ENCODE measurements at regions not wholly inside any gene's neighbourhood (a gene's known extent, or its start where the extent isn't known, plus 50 kb on each side); places are given as distances from the start of the nearest gene placed in this dataset.

- Histone ChIP-seq H3K9me3 (no peaks in the 10 kb centered on the region), H3K4me3 (ENCODE audit: control insufficient read depth in 1 of 2, extremely low read depth in 1 of 2, low read length in 1 of 2) (no peak overlapping the region), H3K4me1 (ENCODE audit: control insufficient read depth in 1 of 2, extremely low read depth in 1 of 2, insufficient read depth in 2 of 2, low read length in 2 of 2) (no peaks in the 10 kb centered on the region), H3K27ac (ENCODE audit: low read length) (no peak overlapping the region), H3K36me3 (ENCODE audit: control insufficient read depth in 2 of 2, extremely low read depth in 1 of 2, insufficient read depth in 1 of 2, low read length in 1 of 2) (no peaks in the 10 kb centered on the region), H3K27me3 (replicated peaks in 1 of 2; ENCODE audit: control insufficient read depth in 2 of 2, extremely low read depth in 1 of 2, insufficient read depth in 2 of 2, low read length in 1 of 2) (no peaks in the 10 kb centered on the region)
- no CpG with 5 or more reads among the region's 8 CpGs for WGBS (ENCODE audit: insufficient coverage)
- no peaks in the 10 kb centered on the region for H3K9me3 Mint-ChIP-seq
- ATAC-seq (replicated peaks in 1 of 4), result no peak
- H3K36me3 Mint-ChIP-seq, result no peaks in the 10 kb centered on the region
- ChIA-PET POLR2A (no interaction called here), CTCF (no interaction called here)
- no peak for DNase-seq
- H3K4me1 Mint-ChIP-seq, result peaks cover 0 to 12% (median 2%) of the 10 kb centered on the region in 3 donors
- peaks cover 0 to 9% of the 10 kb centered on the region in 2 donors for H3K27me3 Mint-ChIP-seq
- no peak overlapping the region for H3K4me3 Mint-ChIP-seq
- no peak overlapping the region for H3K27ac Mint-ChIP-seq
Observed at GRCh38 chr10:4267086-4267773, 482.2 kb upstream of the KLF6 start.

- Histone ChIP-seq H3K27ac (ENCODE audit: low read length) (no peak overlapping the region), H3K4me1 (ENCODE audit: control insufficient read depth in 1 of 2, extremely low read depth in 1 of 2, insufficient read depth in 2 of 2, low read length in 2 of 2) (no peaks in the 10 kb centered on the region), H3K36me3 (ENCODE audit: control insufficient read depth in 2 of 2, extremely low read depth in 1 of 2, insufficient read depth in 1 of 2, low read length in 1 of 2) (no peaks in the 10 kb centered on the region), H3K4me3 (ENCODE audit: control insufficient read depth in 1 of 2, extremely low read depth in 1 of 2, low read length in 1 of 2) (no peak overlapping the region), H3K9me3 (no peaks in the 10 kb centered on the region), H3K27me3 (replicated peaks in 1 of 2; ENCODE audit: control insufficient read depth in 2 of 2, extremely low read depth in 1 of 2, insufficient read depth in 2 of 2, low read length in 1 of 2) (no peaks in the 10 kb centered on the region)
- peaks cover 0 to 12% (median 2%) of the 10 kb centered on the region in 3 donors for H3K4me1 Mint-ChIP-seq
- 88% methylated on average over 3 of the region's 4 CpGs for WGBS (ENCODE audit: insufficient coverage)
- POLR2A ChIA-PET, result interaction anchor here in 1 of 2 donors (0.5 kb wide), 1 partner anchor 367 kb away, joined by 4 read pairs; no protein-coding TSS in a partner anchor
- H3K36me3 Mint-ChIP-seq, result no peaks in the 10 kb centered on the region
- H3K4me3 Mint-ChIP-seq, result no peak overlapping the region
- no peaks in the 10 kb centered on the region for H3K9me3 Mint-ChIP-seq
- ATAC-seq (replicated peaks in 1 of 4) (no peak), DNase-seq (no peak)
- peaks cover 0 to 9% of the 10 kb centered on the region in 2 donors for H3K27me3 Mint-ChIP-seq
- CTCF ChIA-PET, result no interaction called here
- H3K27ac Mint-ChIP-seq, result no peak overlapping the region
Observed at GRCh38 chr10:4266416-4267085, 481.5 kb upstream of the KLF6 start.

GRCh38 chr10:4265964-4266363 is 481.0 kb upstream of the KLF6 start:
- peaks cover 0 to 12% (median 2%) of the 10 kb centered on the region in 3 donors for H3K4me1 Mint-ChIP-seq
- H3K4me1 ChIP-seq (ENCODE audit: control insufficient read depth in 1 of 2, extremely low read depth in 1 of 2, insufficient read depth in 2 of 2, low read length in 2 of 2), result no peaks in the 10 kb centered on the region
- H3K27ac Mint-ChIP-seq, result no peak overlapping the region
- no peak overlapping the region for H3K4me3 ChIP-seq (ENCODE audit: control insufficient read depth in 1 of 2, extremely low read depth in 1 of 2, low read length in 1 of 2)
- H3K9me3 ChIP-seq, result no peaks in the 10 kb centered on the region
- no peak for ATAC-seq (replicated peaks in 1 of 4)
- H3K27me3 ChIP-seq (replicated peaks in 1 of 2; ENCODE audit: control insufficient read depth in 2 of 2, extremely low read depth in 1 of 2, insufficient read depth in 2 of 2, low read length in 1 of 2), result no peaks in the 10 kb centered on the region
- no peaks in the 10 kb centered on the region for H3K9me3 Mint-ChIP-seq
- no CpG with 5 or more reads among the region's 3 CpGs for WGBS (ENCODE audit: insufficient coverage)
- POLR2A ChIA-PET, result interaction anchor here (0.5 to 0.6 kb wide), 2 partner anchors 177 to 367 kb away, joined by 4 to 7 read pairs; no protein-coding TSS in a partner anchor
- no peaks in the 10 kb centered on the region for H3K36me3 ChIP-seq (ENCODE audit: control insufficient read depth in 2 of 2, extremely low read depth in 1 of 2, insufficient read depth in 1 of 2, low read length in 1 of 2)
- peaks cover 0 to 9% of the 10 kb centered on the region in 2 donors for H3K27me3 Mint-ChIP-seq
- no peak overlapping the region for H3K27ac ChIP-seq (ENCODE audit: low read length)
- H3K36me3 Mint-ChIP-seq, result no peaks in the 10 kb centered on the region
- no peak for DNase-seq
- H3K4me3 Mint-ChIP-seq, result no peak overlapping the region
- CTCF ChIA-PET, result interaction anchor here in 1 of 2 donors (0.6 kb wide), 1 partner anchor 1364 kb away, joined by 7 read pairs; no protein-coding TSS in a partner anchor

GRCh38 chr10:4264209-4264865 is 479.3 kb upstream of the KLF6 start:
- ATAC-seq (replicated peaks in 1 of 4), result no peak
- H3K4me1 Mint-ChIP-seq, result peaks cover 0 to 12% (median 2%) of the 10 kb centered on the region in 3 donors
- H3K27ac Mint-ChIP-seq, result no peak overlapping the region
- no peaks in the 10 kb centered on the region for H3K9me3 ChIP-seq
- no peaks in the 10 kb centered on the region for H3K27me3 ChIP-seq (replicated peaks in 1 of 2; ENCODE audit: control insufficient read depth in 2 of 2, extremely low read depth in 1 of 2, insufficient read depth in 2 of 2, low read length in 1 of 2)
- 95% methylated on average over 3 of the region's 8 CpGs for WGBS (ENCODE audit: insufficient coverage)
- H3K4me3 Mint-ChIP-seq, result no peak overlapping the region
- ChIA-PET CTCF (no interaction called here), POLR2A (no interaction called here)
- H3K27ac ChIP-seq (ENCODE audit: low read length), result no peak overlapping the region
- no peaks in the 10 kb centered on the region for H3K9me3 Mint-ChIP-seq
- H3K4me1 ChIP-seq (ENCODE audit: control insufficient read depth in 1 of 2, extremely low read depth in 1 of 2, insufficient read depth in 2 of 2, low read length in 2 of 2), result no peaks in the 10 kb centered on the region
- no peak overlapping the region for H3K4me3 ChIP-seq (ENCODE audit: control insufficient read depth in 1 of 2, extremely low read depth in 1 of 2, low read length in 1 of 2)
- no peaks in the 10 kb centered on the region for H3K36me3 Mint-ChIP-seq
- no peak for DNase-seq
- no peaks in the 10 kb centered on the region for H3K36me3 ChIP-seq (ENCODE audit: control insufficient read depth in 2 of 2, extremely low read depth in 1 of 2, insufficient read depth in 1 of 2, low read length in 1 of 2)
- H3K27me3 Mint-ChIP-seq, result peaks cover 0 to 4% of the 10 kb centered on the region in 2 donors

GRCh38 chr10:4263601-4263921 is 478.6 kb upstream of the KLF6 start:
- no peaks in the 10 kb centered on the region for H3K27me3 ChIP-seq (replicated peaks in 1 of 2; ENCODE audit: control insufficient read depth in 2 of 2, extremely low read depth in 1 of 2, insufficient read depth in 2 of 2, low read length in 1 of 2)
- Mint-ChIP-seq H3K4me1 (peaks cover 0 to 12% (median 2%) of the 10 kb centered on the region in 3 donors), H3K36me3 (no peaks in the 10 kb centered on the region), H3K27ac (no peak overlapping the region), H3K9me3 (no peaks in the 10 kb centered on the region), H3K4me3 (no peak overlapping the region), H3K27me3 (peaks cover 0 to 4% of the 10 kb centered on the region in 2 donors)
- no peaks in the 10 kb centered on the region for H3K36me3 ChIP-seq (ENCODE audit: control insufficient read depth in 2 of 2, extremely low read depth in 1 of 2, insufficient read depth in 1 of 2, low read length in 1 of 2)
- 60% methylated on average over 2 of the region's 3 CpGs for WGBS (ENCODE audit: insufficient coverage)
- CTCF ChIA-PET, result no interaction called here
- H3K27ac ChIP-seq (ENCODE audit: low read length), result no peak overlapping the region
- H3K4me3 ChIP-seq (ENCODE audit: control insufficient read depth in 1 of 2, extremely low read depth in 1 of 2, low read length in 1 of 2), result no peak overlapping the region
- H3K4me1 ChIP-seq (ENCODE audit: control insufficient read depth in 1 of 2, extremely low read depth in 1 of 2, insufficient read depth in 2 of 2, low read length in 2 of 2), result no peaks in the 10 kb centered on the region
- no peaks in the 10 kb centered on the region for H3K9me3 ChIP-seq
- POLR2A ChIA-PET, result no interaction called here
- DNase-seq (no peak), ATAC-seq (replicated peaks in 1 of 4) (no peak)

- ChIA-PET POLR2A (interaction anchor here in 1 of 2 donors (0.5 kb wide), 1 partner anchor 453 kb away, joined by 3 read pairs; no protein-coding TSS in a partner anchor), CTCF (interaction anchor here (0.6 kb wide), 2 partner anchors 76 to 143 kb away, joined by 4 to 6 read pairs; no protein-coding TSS in a partner anchor)
- Histone ChIP-seq H3K36me3 (ENCODE audit: control insufficient read depth in 2 of 2, extremely low read depth in 1 of 2, insufficient read depth in 1 of 2, low read length in 1 of 2) (no peaks in the 10 kb centered on the region), H3K4me3 (ENCODE audit: control insufficient read depth in 1 of 2, extremely low read depth in 1 of 2, low read length in 1 of 2) (no peak overlapping the region), H3K9me3 (no peaks in the 10 kb centered on the region), H3K27me3 (replicated peaks in 1 of 2; ENCODE audit: control insufficient read depth in 2 of 2, extremely low read depth in 1 of 2, insufficient read depth in 2 of 2, low read length in 1 of 2) (no peaks in the 10 kb centered on the region), H3K27ac (ENCODE audit: low read length) (no peak overlapping the region), H3K4me1 (ENCODE audit: control insufficient read depth in 1 of 2, extremely low read depth in 1 of 2, insufficient read depth in 2 of 2, low read length in 2 of 2) (no peaks in the 10 kb centered on the region)
- WGBS (ENCODE audit: insufficient coverage), result 100% methylated on average over 2 of the region's 4 CpGs
- H3K27ac Mint-ChIP-seq, result no peak overlapping the region
- ATAC-seq (replicated peaks in 1 of 4) (no peak), DNase-seq (no peak)
- H3K4me1 Mint-ChIP-seq, result peaks cover 0 to 12% (median 2%) of the 10 kb centered on the region in 3 donors
- no peaks in the 10 kb centered on the region for H3K9me3 Mint-ChIP-seq
- H3K36me3 Mint-ChIP-seq, result no peaks in the 10 kb centered on the region
- no peak overlapping the region for H3K4me3 Mint-ChIP-seq
- H3K27me3 Mint-ChIP-seq, result no peaks in the 10 kb centered on the region
Observed at GRCh38 chr10:4262870-4263600, 478.0 kb upstream of the KLF6 start.
